Stimulated activated CD4-positive, alpha-beta T cell treated with anti-CD3 and anti-CD28 coated beads, Interleukin-15, amount 100 ng/mL, for 1 hour (primary cell): ENCODE measurements at regions not wholly inside any gene's neighbourhood (a gene's known extent, or its start where the extent isn't known, plus 50 kb on each side); places are given as distances from the start of the nearest gene placed in this dataset.
"Not testable (repeated sequence)": the region's sequence is repeated elsewhere in the genome, so short reads cannot be mapped to it uniquely, and the experiment has no call there.

Experiments used
- DNase-seq, 2 donors: peaks; one replicate each; pipeline ENCODE4 v3.0.0-alpha.2; 2020; ENCODE audit warnings: low read depth in 1 of 2, low spot score in 1 of 2

DNA sequence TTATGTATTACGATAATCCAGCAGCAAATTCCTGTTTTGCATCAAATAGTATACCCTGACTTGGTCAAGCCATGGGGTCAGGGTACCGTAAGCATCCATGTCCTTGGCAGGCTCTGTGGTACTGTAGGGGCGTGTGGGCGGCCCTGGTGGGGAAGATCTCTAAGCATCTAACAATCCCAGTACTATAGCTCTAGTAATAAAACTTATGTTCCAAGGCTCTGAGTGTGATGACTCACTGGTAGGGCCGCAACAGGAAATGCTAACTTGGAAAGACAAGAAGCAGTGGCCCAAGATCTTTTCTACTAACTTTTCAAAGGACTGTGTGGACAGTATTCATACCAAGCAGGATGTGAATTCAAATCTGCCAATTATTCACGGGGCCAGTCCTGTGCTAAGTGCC is 63.8 kb downstream of the CLEC18A start:
- not testable (repeated sequence) for DNase-seq

GRCh38 chr16:70016751-70017150 is 65.6 kb downstream of the CLEC18A start:
- not testable (repeated sequence) for DNase-seq

DNA sequence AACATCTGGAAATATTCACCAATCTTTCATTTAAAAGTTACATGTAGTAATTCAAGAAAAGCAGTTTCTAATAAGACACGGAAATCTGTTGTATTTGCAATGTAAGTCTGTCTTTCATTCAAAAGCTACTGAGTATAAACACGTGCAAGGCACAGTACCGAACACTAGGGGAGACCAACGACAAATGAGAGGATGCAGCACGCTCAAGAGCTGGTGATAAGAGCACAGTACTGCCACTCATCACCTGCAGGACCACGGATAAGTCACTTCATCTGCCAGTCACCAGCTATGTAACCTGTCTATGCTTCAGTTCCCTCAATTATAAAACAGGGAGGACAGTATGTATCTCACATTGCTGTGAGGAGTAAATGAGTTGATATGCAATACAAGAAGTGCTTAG is 67.1 kb downstream of the CLEC18A start:
- peak in 1 of 2 donors; percentile 5 for DNase-seq

DNA sequence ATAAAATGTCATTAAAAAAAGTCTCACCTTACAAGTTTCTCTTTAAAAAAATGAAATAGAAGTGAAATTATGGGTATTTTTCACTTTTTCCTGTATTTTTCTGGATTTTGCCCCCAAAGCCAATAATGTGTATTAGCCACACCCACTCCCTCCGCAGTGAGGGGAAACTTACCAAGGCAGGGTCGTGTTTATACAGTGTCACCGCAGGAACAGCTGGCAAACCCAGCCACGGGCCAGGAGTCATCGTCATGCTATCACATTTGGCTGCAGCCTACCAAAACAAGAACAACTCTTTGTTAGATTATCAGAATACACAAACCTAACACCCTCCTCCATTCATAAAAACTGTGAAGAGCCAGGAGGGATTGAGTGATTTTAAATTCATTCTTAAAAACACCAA is 72.1 kb downstream of the CLEC18A start:
- not testable (repeated sequence) for DNase-seq

- not testable (repeated sequence) for DNase-seq
Observed at GRCh38 chr16:70023956-70024355, 72.8 kb downstream of the CLEC18A start.

- not testable (repeated sequence) for DNase-seq
Observed at GRCh38 chr16:70026165-70026854, 75.2 kb downstream of the CLEC18A start.

GRCh38 chr16:70032906-70033305 is 81.2 kb upstream of the PDPR start:
- not testable (repeated sequence) for DNase-seq

- DNase-seq, result not testable (repeated sequence)
Observed at GRCh38 chr16:70037913-70038312, 76.2 kb upstream of the PDPR start.

GRCh38 chr16:70040554-70040953 is 73.6 kb upstream of the PDPR start:
- DNase-seq, result not testable (repeated sequence)

- DNase-seq, result not testable (repeated sequence)
Observed at GRCh38 chr16:70043538-70044067, 70.5 kb upstream of the PDPR start.

GRCh38 chr16:70046560-70046959 is 67.6 kb upstream of the PDPR start:
- not testable (repeated sequence) for DNase-seq

DNA sequence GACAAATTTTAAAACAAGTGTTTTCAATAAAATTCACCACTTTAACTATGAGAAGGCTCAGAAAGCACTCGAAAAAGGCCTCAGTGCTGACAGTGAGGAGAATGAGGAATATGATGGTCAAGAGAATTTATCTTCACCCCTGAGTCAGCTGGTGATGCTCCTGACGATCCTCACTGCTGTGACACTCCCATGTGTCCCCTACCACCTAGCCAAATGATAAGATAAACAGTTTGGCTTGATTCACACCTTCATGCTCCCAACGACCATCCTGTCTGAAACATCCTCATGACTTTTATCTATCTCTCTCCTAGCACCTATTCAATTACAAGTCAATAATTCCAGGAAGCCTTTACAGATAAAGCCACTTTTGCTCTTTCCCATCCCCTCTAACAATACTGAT is 66.0 kb upstream of the PDPR start:
- not testable (repeated sequence) for DNase-seq

- DNase-seq, result not testable (repeated sequence)
Observed at GRCh38 chr16:70058056-70058455, 56.1 kb upstream of the PDPR start.

DNA sequence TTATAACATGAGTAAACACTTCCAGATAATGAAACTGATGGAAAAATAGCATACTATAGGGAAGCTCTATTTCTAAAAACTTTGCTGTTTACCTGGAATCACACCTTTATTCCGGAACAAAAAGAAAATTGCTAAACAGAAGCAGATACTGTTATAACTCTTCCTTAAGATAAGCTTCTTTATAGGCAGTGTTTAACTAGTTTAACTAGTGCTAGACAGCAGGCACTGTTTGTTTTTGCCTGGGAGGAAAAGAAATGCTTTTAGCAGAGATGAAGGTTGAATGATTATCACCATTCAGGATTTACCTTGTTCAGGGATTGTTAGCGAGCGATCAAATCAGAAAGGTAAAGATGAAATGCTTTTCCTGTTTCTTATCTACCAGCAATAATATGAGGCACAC is 54.7 kb upstream of the PDPR start:
- DNase-seq, result not testable (repeated sequence)

DNA sequence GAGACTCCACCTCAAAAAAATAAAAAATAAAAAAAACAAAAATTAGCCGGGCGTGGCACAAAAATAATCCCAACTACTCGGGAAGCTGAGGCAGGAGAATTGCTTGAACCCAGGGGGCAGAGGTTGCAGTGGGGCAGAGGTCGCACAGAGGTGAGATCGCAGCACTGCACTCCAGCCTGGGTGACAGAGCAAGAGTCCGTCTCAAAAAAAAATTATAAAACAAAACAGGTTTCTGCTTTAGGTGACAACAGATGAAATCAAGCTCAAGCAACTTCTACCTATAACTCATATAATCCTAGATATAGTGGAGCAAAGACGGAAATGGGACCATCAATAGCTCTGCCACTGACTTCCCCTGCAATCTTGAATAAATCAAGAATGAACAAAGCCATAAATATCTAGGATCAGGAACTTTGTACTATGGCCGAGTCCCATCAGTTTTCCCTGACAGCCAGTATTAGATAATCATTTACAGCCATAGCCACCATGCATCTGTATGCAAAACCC is 53.6 kb upstream of the PDPR start:
- not testable (repeated sequence) for DNase-seq

GRCh38 chr16:70061671-70062218 is 52.4 kb upstream of the PDPR start:
- DNase-seq, result not testable (repeated sequence)

DNA sequence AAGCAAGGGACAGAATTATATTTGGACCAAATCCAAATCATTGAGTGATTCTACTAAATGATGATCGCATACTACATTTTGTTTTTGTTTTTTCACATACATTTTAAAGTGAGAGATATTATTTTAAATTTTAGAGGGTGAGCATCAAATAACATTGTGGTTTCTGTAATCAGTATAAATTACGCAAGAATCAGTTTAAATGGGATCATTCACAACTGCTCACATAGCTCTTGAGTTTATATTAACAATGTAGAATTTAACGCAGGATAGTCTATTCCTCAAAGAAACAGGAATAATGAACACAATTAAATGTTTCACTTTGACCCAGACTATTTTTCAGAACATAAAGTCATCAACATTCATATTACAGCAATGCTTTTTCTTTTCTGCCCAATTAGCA is 51.2 kb upstream of the PDPR start:
- DNase-seq, result not testable (repeated sequence)
